NK-92 treated with Interleukin-12 subunit alpha and Interleukin-12 subunit beta, amount 100 ng/mL, for 24 hours (cell line): ENCODE measurements at regions not wholly inside any gene's neighbourhood (a gene's known extent, or its start where the extent isn't known, plus 50 kb on each side); places are given as distances from the start of the nearest gene placed in this dataset.

ENCODE experiments used
- DNase-seq: peaks from one replicate; lab custom pipeline; 2025; lab: John Stamatoyannopoulos, UW

- no peak for DNase-seq
These were observed 186.3 kb upstream of the HNRNPA3 start for GRCh38 chr2:177026253-177026652.

GRCh38 chr2:177026956-177027355, 185.6 kb upstream of the HNRNPA3 start:
- no peak for DNase-seq

- DNase-seq: no peak
These were observed 184.3 kb upstream of the HNRNPA3 start for GRCh38 chr2:177028296-177028695.

- DNase-seq: no peak
These were observed 183.5 kb upstream of the HNRNPA3 start for GRCh38 chr2:177029075-177029474.

DNA sequence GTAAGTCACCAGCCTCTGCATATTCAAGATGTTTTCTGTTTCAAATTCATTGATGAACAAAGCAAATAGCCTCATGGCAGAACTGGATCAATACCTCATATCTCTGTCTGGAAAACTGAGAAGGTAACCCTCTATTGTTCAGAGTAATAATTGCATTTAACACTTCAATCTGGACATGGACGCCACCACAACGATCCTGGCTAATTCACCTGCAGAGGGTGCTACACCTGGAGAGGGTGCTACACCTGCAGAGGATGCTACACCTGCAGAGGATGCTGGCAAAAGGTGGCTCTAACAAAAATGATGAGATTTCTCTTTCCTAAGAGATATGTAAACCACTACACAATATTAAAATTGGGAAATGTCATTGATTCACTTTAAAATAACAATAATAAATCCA, 183.1 kb upstream of the HNRNPA3 start:
- DNase-seq: no peak

DNA sequence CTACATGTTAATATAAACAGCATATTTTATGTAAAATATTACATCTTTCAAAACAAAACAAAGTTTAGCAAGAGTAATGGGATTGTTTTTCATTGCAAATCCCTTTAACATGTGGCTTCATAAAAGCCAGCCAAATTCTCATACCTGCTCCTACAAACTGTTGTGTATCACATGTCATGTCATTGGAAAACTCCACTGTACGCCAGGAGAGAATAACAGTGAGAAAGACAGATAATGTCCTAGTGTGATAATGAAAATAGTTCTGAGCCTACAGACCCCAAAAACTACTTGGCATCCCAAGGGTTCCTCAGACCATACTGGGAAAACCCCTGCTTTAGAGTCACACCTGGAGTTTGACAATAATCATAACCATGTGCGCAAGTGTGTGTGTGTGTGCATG, 182.7 kb upstream of the HNRNPA3 start:
- no peak for DNase-seq

DNA sequence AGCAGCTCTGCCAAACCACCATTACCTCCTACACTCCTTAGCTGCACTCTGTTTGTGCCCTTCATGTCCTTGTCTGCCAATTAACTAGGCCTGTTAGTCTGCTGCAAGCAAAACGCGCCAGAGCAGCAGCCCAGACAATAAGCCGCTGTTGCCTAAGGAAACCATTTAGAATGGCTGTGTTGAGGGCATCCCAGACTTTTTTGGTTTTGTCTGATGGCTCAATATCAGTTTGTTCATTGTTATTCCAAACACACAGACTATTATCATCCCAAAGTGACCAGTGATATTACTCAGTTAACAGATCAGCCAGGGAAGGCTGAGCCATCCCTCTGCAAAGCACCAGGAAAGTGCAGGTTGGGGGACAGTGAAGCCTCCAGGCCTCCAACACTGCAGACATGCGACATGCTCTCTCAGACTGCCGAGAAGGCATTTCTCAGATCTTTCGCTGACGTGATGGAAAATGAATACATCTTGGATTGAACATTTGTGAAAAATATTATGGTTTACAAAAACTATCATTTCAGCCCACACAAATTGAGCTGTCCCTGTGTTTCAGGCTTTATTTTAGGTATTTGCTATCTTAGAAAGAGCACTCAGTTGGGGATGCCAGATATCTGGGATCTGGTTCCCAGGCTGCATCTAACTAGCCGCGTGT, 182.0 kb upstream of the HNRNPA3 start:
- DNase-seq: no peak

- DNase-seq: no peak
These were observed 181.0 kb upstream of the HNRNPA3 start for GRCh38 chr2:177031438-177032180.

GRCh38 chr2:177036747-177037146, 175.8 kb upstream of the HNRNPA3 start:
- no peak for DNase-seq

GRCh38 chr2:177037569-177037968, 175.0 kb upstream of the HNRNPA3 start:
- no peak for DNase-seq

DNA sequence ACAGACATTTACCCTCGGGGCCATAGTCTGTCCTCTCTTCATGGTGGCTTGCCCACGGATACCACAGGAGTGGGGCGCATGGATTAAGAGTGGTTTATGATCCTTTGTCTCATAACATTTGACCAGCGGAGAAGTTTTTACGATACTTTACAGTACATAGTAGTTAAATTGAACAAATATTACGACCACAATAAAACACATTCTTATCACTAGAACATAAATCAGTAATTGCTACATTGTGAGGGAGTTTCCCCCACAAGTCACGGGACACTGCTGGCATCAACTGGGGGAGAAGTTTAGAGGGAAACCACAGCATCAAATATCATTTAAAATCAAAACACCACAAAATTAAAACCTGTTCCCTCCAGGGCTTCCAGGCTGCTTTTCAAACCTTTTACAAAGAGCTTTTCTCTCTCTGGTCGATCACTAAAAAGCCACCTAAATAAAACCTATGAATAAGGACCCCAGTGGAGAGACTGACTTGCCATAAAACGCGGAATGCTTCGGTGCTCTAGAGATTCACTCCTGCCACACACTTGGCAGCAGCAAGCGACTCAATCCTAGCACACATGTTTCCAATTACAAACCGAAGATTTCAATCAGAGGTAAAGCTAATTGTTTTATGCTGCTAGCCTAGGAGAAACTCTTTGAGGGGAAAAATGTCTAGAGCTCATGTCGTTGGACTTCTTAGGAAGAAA, 173.7 kb upstream of the HNRNPA3 start:
- no peak for DNase-seq

- DNase-seq: no peak
These were observed 170.3 kb upstream of the HNRNPA3 start for GRCh38 chr2:177042311-177042710.

GRCh38 chr2:177044671-177045070, 167.9 kb upstream of the HNRNPA3 start:
- no peak for DNase-seq

DNA sequence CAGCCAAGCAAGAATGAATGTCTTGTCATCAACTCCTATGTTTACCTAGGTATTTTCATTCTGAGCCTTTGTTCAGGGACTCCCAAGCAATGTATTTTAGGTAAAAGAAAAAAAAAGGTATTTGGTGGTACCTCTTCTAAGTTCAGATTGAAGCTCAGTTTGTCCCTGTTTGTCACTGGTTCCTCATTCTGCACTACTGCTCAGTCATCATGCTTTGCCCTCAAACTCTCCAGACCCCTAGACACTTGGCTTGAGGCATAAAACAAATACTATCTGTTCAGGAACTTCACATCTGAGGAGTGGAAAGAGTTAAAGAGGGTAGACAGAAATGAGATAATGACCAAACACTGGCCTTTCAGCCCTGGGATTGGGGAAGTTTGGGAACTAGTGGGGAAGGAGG, 163.6 kb upstream of the HNRNPA3 start:
- DNase-seq: no peak

DNA sequence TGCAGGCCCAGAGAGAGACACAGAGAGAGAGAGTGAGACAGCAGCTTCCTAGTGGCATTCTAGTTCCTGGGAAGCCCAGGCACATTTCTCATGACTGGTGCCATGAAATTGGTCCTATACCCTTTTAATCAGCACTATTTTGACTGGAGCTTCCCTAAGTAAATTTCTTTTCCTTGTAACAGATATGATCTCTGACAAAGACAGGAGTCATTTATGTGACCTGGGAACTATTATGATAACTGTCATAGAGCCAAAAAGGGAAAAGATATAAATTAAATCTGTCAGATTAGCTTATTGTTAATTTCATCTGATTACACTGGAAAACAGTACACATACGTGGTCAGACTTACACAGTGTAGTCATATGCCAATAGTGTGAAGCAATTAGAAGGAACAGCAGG, 161.3 kb upstream of the HNRNPA3 start:
- DNase-seq: no peak

DNA sequence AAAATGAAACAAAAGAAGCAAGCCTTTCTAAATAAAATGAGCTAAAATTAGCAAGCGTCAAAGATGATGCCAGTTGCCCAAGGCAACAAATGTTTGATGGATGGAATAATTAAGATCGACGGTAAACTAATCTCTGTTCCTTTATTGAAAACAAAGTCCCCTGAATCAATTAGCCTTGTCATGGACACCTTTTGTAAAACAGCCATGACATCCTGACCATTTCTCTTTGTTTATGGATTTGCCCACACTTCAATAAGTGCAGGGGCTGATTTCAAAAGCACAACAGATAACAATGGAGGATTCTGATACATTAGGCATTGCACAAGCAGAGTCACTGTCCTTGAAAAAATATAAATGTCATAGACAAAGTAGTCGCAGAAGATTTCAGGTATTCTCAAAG, 160.1 kb upstream of the HNRNPA3 start:
- no peak for DNase-seq

DNA sequence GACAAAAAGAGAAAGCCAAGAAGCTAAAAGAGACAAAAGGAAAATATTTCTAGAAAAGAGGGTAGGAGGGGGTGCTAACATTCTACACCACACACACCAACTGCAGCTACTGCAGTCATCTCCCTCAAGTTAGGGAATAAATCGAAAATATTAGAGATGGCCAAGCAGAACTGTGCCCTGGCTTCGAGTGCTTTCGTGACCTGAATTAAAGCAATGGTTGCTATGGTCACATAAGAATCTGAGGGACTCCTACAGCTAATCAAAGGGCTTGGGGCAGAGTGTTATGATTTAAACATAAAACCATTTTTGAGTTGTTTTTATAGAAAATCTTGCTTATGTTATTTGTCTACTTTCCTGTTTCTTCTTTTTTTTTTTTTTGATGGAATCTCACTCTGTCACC, 159.6 kb upstream of the HNRNPA3 start:
- no peak for DNase-seq

DNA sequence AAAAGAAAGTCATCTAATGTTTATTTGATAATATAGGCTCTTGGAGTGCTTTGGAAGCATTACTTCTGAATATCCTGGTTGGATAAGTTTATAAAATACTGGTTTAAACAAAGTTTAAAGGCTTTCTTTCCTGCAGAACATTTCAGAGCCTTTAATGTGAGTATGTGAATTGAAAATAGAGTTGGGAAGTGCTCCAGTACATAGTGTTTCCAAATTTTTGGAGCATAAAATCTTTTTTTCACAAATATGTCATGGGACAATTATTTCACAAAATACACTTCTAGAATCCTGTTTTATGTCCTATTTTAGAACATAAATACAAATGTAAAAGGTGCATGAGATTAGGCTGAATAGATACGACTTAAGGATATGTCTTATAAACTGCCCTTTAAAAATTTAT, 158.9 kb upstream of the HNRNPA3 start:
- DNase-seq: no peak

- DNase-seq: no peak
These were observed 156.1 kb upstream of the HNRNPA3 start for GRCh38 chr2:177056481-177056929.

- DNase-seq: no peak
These were observed 153.8 kb upstream of the HNRNPA3 start for GRCh38 chr2:177058747-177059146.

- DNase-seq: no peak
These were observed 153.3 kb upstream of the HNRNPA3 start for GRCh38 chr2:177059293-177059692.

GRCh38 chr2:177063331-177063730, 149.3 kb upstream of the HNRNPA3 start:
- no peak for DNase-seq

- no peak for DNase-seq
These were observed 148.2 kb upstream of the HNRNPA3 start for GRCh38 chr2:177064422-177064821.
